Ecto neural progenitor cell (in vitro differentiated cells): ENCODE measurements at regions not wholly inside any gene's neighbourhood (a gene's known extent, or its start where the extent isn't known, plus 50 kb on each side); places are given as distances from the start of the nearest gene placed in this dataset.

ENCODE experiments used
- DNase-seq: peaks from one replicate; pipeline ENCODE4 v3.0.0-alpha.2; 2018; ENCODE audit warnings: low spot score

DNA sequence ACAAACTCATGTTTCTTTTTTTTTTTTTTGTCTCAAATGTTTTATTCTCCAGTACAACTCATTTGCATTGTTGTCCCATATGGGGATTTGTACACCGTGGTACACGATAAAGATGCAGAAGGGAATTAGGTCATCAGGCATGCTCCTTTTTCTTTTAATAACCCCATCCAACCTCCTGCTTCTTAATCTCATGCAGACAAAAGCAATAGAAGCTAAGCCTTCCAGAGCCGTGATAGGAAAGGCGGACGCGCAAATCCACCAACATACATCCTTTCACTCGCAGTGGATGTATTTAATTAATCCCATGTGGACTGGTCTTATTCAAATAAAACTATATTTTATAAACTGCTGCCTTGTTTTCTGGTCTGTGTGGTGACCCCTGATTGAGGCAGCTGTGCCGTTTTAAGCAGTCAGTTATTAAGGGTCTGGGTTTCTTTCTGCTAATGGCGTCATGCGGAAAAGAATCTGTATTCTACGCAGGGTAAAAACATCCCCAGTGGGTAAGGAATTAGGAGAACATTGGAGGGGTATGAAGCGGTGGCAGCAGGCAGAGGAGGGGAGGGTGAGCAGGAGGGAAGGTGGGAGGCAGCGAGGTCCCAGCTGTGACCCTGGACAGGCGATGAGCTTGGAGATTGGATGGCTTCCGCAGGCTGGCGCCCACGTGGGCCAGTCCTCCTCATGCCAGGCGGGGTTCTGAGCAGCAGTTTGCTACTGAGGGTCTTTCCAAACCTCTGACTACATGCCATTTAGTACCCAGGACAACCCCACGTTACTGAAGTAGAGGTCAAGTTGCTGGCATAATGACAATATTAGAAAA, 172.8 kb downstream of the LINC00237 start:
- no peak for DNase-seq

GRCh38 chr20:20932156-20932555, 174.0 kb downstream of the LINC00237 start:
- no peak for DNase-seq

DNA sequence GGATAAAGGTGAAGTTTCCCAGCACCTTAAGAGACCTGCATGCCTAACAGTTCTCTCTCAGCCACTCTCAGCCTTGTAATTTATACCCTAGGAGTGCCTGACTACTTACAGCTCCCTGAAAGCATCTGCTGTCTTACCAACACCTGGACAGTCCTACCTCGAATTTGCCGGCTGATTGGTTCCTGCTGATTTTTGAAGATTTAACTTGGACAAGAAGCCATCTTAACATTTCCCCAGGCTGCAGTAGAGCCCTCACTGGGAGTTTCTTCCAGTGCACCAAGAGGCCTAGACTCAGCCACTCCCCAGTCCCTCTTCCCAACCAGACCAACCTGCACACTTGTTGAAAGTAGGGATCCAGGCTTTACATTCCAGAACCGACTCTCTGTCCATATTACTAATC, 174.5 kb downstream of the LINC00237 start:
- no peak for DNase-seq

GRCh38 chr20:20931024-20931423, 175.1 kb downstream of the LINC00237 start:
- DNase-seq, result no peak

- DNase-seq, result no peak
These were observed 175.7 kb downstream of the LINC00237 start for GRCh38 chr20:20930500-20930899.

- DNase-seq, result no peak
These were observed 176.8 kb downstream of the LINC00237 start for GRCh38 chr20:20929341-20929740.

- no peak for DNase-seq
These were observed 179.8 kb downstream of the LINC00237 start for GRCh38 chr20:20926222-20926905.

DNA sequence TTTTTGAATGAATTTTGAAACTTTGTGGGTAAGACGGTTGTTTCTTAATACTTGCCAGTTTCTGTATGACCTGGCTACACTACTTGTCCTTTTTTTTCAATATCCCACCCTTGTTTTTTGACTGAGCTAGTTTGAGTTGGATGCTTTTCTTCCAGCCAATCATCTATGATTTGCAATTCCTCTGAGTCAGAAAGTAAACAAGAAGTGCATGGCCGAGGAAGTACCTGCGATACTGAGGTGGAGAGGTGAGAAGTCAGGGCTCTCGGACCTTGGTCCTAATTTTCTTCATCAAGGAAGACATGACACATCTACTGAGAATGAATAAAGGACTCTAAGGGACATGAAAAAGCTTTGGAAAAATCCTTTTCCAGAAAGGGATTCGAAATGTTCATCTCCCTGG, 185.7 kb downstream of the LINC00237 start:
- DNase-seq, result no peak

GRCh38 chr20:20915844-20916243, 190.3 kb downstream of the LINC00237 start:
- DNase-seq, result no peak

DNA sequence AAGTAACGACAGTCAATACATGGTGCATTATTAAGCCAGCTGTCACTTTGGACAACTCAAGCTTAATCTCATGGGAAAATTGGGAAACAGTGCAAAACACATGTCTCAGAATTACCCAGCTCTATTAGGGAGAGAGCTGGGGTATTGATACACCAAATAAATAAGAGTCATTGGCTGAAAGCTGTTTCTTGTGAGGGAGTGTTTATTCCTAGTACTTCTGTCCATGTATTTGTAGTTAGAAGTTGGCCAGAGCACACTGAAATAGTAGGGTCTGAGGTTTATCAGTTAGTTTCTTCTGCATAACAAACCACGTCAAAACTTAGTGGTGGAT, 192.0 kb upstream of the RALGAPA2 start:
- no peak for DNase-seq

DNA sequence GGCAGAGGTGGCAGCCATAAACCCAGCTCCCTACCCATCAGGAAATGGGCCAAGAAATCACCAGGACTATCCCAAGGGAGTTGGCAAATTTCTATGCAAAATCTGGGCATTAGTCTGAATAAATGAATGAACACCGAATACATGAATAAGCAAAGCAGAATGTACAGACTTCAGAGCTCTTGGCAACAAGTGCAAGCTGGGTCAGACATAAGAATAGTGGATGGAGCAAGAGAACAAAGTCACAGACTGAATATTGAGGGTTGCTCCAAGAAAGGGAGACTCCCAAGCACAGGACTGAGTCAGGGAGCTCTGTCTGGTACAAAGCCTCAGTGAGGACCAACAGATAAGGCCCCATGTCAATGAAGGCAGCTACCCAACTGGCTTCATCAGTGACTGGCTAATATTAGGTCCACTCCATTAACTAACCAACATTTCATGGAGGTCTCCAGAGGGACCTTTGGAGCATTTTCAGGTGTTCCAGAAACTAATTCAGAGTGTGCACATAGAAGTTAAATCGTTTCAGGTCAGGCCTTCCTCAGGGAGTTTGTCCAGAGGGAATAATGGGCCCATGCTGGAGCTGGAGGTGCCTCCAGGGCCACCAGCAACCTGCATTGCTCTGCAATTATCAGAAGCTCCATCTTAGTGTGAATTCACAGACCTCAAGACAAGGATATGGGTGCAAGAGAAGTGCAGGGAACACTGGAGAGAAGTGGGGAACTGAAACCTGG, 191.5 kb upstream of the RALGAPA2 start:
- DNase-seq, result no peak

DNA sequence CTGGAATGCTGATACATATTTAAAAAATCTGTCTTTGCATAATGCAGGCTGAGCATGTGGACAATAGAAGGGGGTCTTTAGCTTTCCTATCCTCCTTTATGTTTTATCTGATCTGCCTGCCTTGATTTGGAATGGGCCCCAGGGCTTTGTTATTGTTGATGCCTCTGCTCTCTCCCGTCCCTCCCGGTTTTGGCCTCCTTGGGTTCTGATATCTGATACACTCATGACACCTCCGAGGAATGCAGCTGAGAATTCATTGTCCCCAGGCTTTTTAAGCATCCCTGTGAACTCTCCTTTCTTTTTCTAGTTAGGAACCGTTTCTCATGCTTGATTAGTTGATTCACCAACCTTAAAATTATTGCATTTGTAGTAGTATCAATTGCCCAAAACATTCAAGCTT, 185.5 kb upstream of the RALGAPA2 start:
- DNase-seq, result no peak

DNA sequence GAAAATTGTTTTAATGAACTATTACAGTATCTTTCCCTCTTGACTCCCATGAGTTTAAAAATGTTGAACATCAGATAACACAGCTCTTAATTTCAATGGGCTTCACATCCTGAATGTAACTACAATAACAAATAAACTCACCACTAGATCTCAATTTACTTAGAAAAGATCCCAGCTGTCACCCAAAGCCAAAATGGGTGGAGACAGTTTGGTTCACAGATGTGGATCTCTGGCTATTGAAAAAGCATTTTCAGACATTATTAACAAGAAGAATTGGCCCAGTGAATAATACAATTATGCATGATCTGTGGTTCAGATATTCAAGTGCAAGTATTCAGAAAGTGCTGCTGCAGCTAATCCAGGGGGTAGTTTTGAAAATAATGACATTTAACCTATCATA, 184.7 kb upstream of the RALGAPA2 start:
- DNase-seq, result no peak

GRCh38 chr20:20896606-20897005, 184.2 kb upstream of the RALGAPA2 start:
- no peak for DNase-seq

DNA sequence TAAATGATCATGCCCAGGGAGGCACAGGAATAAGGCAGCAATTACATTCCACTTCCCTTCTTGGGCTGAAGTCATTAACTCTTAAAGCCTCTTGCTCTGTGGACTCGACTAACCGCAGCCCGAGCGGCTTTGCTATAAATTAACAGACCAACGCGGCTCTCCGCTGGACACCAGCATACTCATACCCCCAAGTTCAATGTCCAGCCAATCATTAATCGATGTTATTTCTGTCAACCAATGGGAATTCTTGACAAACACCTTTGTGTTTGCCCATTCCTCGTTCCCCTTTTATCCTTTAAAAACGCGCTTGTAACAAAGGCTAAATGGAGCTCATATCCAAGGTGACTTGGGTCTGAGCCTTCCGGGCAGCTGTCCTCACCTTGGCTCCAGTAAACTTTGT, 183.1 kb upstream of the RALGAPA2 start:
- DNase-seq, result no peak

DNA sequence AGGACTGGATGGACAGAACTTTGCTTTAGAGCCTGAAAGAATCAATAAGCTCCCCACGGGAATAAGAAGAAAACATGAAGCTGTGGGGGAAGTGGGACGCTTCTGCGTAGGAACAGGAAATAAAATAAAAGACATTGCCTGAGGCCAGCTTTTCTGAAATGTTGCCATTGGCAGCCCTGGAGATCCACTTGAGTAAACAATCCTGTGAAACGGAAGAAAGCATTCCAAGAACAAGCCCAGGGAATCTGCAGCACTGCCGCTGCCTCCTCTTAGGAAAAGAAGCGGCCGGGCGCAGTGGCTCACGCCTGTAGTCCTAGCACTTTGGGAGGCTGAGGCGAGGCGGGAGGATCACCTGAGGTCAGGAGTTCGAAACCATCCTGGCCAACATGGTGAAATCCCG, 182.3 kb upstream of the RALGAPA2 start:
- DNase-seq, result no peak

DNA sequence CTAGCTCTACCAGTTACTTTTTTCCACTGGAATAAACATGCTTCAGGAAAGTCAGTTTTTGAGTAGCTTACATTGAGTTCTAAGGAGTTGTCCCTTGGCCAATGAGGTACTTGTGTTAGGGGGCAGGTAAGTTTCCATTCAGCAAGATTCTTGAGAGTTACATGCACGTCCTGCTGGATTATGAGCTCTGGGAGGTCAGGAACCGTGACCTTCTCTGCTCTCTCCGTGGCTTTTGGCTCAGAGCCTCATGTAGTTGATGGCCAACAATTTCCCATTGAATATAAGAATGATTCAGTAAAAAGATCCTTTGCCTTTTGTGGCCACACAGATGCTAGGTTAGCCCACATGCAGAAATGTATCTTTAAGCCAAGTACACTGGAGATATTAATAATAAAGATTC, 181.8 kb upstream of the RALGAPA2 start:
- DNase-seq, result no peak

- no peak for DNase-seq
These were observed 179.9 kb upstream of the RALGAPA2 start for GRCh38 chr20:20892328-20892727.

- DNase-seq, result no peak
These were observed 178.3 kb upstream of the RALGAPA2 start for GRCh38 chr20:20890751-20891150.

DNA sequence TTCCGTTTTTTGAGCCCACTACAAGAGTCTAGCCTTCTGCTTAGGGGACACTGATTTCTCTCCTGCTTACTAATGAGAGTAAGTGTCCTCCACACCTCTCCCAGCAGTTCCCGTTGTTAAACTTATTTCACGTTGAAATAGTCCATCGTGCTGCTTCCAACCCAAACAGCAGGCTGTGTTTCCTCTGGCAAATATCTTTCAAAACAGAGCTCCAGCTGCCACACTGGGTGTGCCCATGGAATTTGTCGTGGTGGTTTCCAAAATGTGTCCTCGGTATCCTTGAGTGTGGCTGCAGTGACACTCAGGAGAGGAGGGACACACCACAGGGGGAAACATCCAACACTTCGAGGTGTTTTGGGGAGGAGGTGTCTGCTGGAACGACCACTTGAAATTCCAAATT, 176.5 kb upstream of the RALGAPA2 start:
- no peak for DNase-seq

GRCh38 chr20:20888266-20888656, 175.8 kb upstream of the RALGAPA2 start:
- DNase-seq, result no peak

- DNase-seq, result peak; percentile 71
These were observed 175.3 kb upstream of the RALGAPA2 start for GRCh38 chr20:20887593-20888265.

DNA sequence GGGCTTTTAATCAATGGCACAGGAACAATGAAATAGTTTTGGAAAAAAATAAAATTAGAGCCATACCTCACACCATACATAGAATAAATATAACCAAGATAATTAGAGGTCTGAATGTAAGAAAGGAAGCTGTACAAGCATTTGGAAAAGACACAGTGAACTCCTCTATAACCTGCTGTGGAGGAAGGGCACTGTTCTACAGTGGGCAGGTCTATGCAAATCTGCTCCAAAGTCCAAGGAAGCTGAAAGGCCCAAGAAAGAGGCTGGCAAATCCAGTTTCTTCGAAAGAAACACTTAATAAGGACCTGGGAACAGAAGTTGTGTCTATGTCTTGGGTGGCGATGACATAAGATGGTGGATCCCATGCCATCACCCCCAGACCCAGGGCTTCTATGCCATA, 169.4 kb upstream of the RALGAPA2 start:
- no peak for DNase-seq
